22Rv1 (cell line): ENCODE measurements at regions not wholly inside any gene's neighbourhood (a gene's known extent, or its start where the extent isn't known, plus 50 kb on each side); places are given as distances from the start of the nearest gene placed in this dataset.

Source experiments
- CTCF ChIP-seq: fragments of 450-650 bp; IDR thresholded peaks from 2 replicates; pipeline ENCODE4 v1.5.1; 2017; ENCODE audit warnings: mild to moderate bottlenecking
- ZFX ChIP-seq: fragments of 450-650 bp; IDR thresholded peaks from 2 replicates; pipeline ENCODE4 v1.6.1; 2017; ENCODE audit warnings: antibody characterized with exemption, borderline replicate concordance

- TF ChIP-seq CTCF: no peak
- TF ChIP-seq ZFX: no peak
Observed at GRCh38 chr14:26380637-26381036, 217.2 kb downstream of the NOVA1 start.
